Coronary artery (tissue), 2 donors: ENCODE measurements at regions not wholly inside any gene's neighbourhood (a gene's known extent, or its start where the extent isn't known, plus 50 kb on each side); places are given as distances from the start of the nearest gene placed in this dataset.

Experiments
- DNase-seq: peaks from one replicate; pipeline ENCODE4 v3.0.0-alpha.2; 2017; ENCODE audit warnings: low spot score
- H3K27ac ChIP-seq, 2 donors: fragments of 200-600 bp; sonication (generic); one replicate each; pipeline ENCODE4 v1.5.1; 2016 to 2019
- H3K4me3 ChIP-seq: fragments of 200-600 bp; sonication (generic); 2 replicates; pipeline ENCODE4 v1.5.1; 2016; ENCODE audit warnings: mild to moderate bottlenecking, moderate library complexity
- TF ChIP-seq, protein P1 (sequence below): fragments of 200-600 bp; sonication (generic); IDR thresholded peaks from one replicate; pipeline ENCODE4 v1.5.1; 2019; ENCODE audit warnings: antibody characterized with exemption

GRCh38 chr2:201959626-201960025 is 74.0 kb upstream of the FZD7 start:
- TF ChIP-seq, protein P1, sequence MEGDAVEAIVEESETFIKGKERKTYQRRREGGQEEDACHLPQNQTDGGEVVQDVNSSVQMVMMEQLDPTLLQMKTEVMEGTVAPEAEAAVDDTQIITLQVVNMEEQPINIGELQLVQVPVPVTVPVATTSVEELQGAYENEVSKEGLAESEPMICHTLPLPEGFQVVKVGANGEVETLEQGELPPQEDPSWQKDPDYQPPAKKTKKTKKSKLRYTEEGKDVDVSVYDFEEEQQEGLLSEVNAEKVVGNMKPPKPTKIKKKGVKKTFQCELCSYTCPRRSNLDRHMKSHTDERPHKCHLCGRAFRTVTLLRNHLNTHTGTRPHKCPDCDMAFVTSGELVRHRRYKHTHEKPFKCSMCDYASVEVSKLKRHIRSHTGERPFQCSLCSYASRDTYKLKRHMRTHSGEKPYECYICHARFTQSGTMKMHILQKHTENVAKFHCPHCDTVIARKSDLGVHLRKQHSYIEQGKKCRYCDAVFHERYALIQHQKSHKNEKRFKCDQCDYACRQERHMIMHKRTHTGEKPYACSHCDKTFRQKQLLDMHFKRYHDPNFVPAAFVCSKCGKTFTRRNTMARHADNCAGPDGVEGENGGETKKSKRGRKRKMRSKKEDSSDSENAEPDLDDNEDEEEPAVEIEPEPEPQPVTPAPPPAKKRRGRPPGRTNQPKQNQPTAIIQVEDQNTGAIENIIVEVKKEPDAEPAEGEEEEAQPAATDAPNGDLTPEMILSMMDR = no peak
- Histone ChIP-seq H3K27ac (no peak overlapping the region), H3K4me3 (no peak overlapping the region)
- no peak for DNase-seq

- no peak for DNase-seq
- TF ChIP-seq, protein P1 = no peak
- no peak overlapping the region for H3K4me3 ChIP-seq
- no peak overlapping the region for H3K27ac ChIP-seq
Measured at GRCh38 chr2:201960305-201960704, 73.3 kb upstream of the FZD7 start.

DNA sequence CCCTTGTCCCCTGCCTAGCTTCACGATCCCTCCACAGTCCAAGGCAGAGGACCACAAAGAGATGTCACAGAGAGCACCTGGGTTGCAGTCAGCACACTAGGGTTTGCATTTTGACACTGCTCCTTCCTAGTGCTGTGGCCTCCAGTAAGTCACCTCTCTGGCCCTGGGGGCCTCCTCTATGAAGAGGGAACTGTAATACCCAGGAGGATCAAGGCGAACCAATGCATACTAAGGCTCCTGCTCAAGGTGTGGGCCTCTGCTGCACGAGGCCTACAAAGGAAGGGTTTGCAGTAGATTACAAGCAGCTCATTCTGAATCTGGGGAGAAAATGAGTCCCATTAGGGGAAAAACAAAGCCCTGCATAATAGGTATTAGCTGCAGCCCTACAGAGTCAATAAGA is 72.3 kb upstream of the FZD7 start:
- TF ChIP-seq, protein P1 = no peak
- H3K4me3 ChIP-seq = no peak overlapping the region
- DNase-seq = no peak
- no peak overlapping the region for H3K27ac ChIP-seq

DNA sequence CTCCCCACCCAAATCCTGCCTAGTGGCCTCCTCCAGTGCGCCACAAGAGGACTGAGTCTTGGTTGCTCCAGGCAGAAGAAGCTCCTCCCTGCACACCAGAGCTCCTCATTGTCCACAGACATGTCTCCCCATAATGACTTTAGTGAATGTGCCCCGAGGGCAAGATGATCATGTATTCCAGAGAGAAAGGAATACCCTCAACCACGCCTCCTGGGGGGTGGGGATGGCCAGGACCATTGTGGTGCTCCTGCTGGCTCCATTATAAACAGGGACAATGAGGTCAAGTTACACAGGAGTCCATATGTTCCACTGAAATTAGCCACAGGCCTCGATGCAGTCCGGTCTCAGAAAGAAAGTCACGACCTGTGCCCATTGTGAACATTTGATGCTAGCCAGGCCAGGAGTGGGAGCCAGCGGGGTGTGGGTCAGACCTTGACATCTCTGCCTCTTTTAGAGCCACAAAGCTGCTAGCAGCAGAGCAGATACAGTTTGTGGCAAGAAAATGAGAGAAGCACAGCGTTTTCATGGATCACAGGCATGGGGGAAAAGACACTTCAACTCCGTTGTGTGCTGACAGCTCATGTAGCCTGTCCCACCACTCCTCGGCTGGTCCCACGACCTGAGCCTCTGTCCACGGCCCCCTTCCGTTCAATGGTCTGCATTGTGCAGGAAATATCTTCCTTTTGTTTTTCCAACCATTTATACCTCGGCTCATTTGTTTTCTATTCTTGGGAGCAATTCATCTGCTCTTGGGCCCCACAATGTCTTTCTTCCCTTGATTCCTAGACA is 70.7 kb upstream of the FZD7 start:
- DNase-seq = no peak
- TF ChIP-seq, protein P1 = no peak
- no peak overlapping the region for H3K27ac ChIP-seq
- no peak overlapping the region for H3K4me3 ChIP-seq

DNA sequence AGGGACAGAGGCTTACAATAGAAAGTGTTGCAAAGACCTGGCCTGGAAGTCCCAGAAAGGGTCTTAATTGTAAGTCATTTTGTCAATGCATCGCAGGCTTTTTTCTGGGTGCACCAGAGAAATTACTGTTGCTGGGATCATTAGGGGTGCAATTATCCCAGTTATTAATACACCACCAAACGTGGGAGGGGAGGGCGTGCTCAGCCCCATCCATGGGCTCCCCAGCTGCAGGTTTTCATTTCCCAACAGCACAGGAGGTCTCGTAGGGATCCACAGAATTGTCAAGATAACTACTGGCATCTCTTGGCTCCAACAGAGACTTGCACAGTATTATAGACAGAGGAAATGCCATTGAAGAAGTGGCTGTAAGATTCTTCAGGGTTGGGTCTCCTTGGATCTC is 69.6 kb upstream of the FZD7 start:
- TF ChIP-seq, protein P1 = no peak
- Histone ChIP-seq H3K27ac (no peak overlapping the region), H3K4me3 (no peak overlapping the region)
- DNase-seq = no peak

DNA sequence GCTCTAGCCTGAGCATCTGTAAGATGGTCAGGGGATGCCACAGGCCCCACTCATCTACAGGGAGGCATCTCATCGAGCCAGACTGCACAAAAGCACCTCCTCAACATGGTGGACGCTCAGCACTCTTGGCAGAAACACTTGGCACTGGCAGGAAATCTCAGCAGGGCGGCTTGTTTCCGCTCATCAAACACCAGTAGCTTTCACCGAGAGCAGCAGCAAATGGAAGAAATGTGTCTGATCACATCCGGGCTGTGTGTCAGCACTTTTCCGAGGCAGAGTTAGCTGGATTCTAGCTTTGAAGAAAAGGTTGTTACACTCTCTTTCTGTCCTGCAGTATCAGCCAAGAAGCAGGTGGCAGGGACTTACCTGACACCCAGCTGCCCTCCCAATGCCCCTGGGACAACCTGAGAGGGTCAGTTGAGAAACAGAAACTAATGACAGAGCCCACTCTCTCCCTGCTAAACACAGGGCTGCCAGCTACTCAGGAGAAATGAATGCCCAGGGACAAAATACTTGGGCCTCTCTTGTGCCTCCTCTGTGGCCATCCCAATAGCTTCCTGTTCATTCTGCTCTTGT is 68.9 kb upstream of the FZD7 start:
- TF ChIP-seq, protein P1 = no peak
- no peak overlapping the region for H3K4me3 ChIP-seq
- no peak overlapping the region for H3K27ac ChIP-seq
- no peak for DNase-seq

DNA sequence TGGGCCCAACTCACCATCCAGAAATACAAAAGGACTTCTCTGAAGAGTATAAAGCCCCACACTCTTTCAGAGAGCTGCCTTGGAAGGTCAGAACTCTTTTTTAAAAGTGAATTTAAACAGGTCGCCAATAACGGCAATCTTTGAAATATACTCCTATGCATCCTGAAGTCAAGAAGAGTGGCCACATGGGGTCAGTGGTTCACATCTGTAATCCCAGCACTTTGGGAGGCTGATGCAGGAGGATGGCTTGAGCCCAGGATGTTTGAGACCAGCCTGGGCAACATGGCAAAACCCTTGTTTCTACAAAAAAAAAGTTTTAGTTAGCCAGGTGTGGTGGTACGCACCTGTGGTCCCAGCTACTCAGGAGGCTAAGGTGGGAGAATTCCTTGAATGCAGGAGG is 68.1 kb upstream of the FZD7 start:
- Histone ChIP-seq H3K27ac (no peak overlapping the region), H3K4me3 (no peak overlapping the region)
- DNase-seq = no peak
- TF ChIP-seq, protein P1 = no peak
